Transverse colon (tissue), 4 donors: ENCODE measurements at regions not wholly inside any gene's neighbourhood (a gene's known extent, or its start where the extent isn't known, plus 50 kb on each side); places are given as distances from the start of the nearest gene placed in this dataset.

Experiments
- DNase-seq: peaks from one replicate; pipeline ENCODE4 v3.0.0-alpha.2; 2019
- H3K27ac ChIP-seq, 4 donors: fragments of 200-600 bp; sonication (generic); 2 replicates each; pipeline ENCODE4 v1.5.1; 2016 to 2018; ENCODE audit warnings: inconsistent platforms in 4 of 4
- H3K27me3 ChIP-seq: fragments of 200-600 bp; sonication (generic); 2 replicates; pipeline ENCODE4 v1.5.1; 2017; ENCODE audit warnings: inconsistent platforms
- H3K36me3 ChIP-seq, 4 donors: fragments of 200-600 bp; sonication (generic); 2 replicates each; pipeline ENCODE4 v1.5.1; 2017 to 2019; ENCODE audit warnings: inconsistent platforms in 4 of 4
- H3K4me1 ChIP-seq, 4 donors: fragments of 200-600 bp; sonication (generic); 2 replicates each; pipeline ENCODE4 v1.5.1; 2017 to 2020; ENCODE audit warnings: inconsistent platforms in 4 of 4
- H3K4me3 ChIP-seq, 4 donors: fragments of 200-600 bp; sonication (generic); 1 replicate in 1 of 4; 2 replicates in 3 of 4; pipeline versions ENCODE4 v1.5.1 to v1.6.1; 2017 to 2019; ENCODE audit warnings: inconsistent platforms in 4 of 4
- H3K9me3 ChIP-seq, 2 donors: fragments of 200-600 bp; sonication (generic); 2 replicates each; pipeline ENCODE4 v1.5.1; 2017 to 2019; ENCODE audit warnings: inconsistent platforms in 2 of 2
- EP300 ChIP-seq: sonication (generic); formaldehyde crosslinking; IDR thresholded peaks from one replicate; pipeline ENCODE4 v1.6.1; 2017; ENCODE audit warnings: antibody characterized with exemption, low read depth
- POLR2A ChIP-seq: fragments of 450-650 bp; IDR thresholded peaks from one replicate; pipeline ENCODE4 v1.6.1; 2016; ENCODE audit warnings: antibody characterized with exemption, mild to moderate bottlenecking, moderate library complexity
- POLR2AphosphoS5 ChIP-seq, 3 donors: sonication (generic); formaldehyde crosslinking; IDR thresholded peaks; one replicate each; pipeline ENCODE4 v1.6.1; 2016; ENCODE audit warnings: antibody characterized with exemption in 3 of 3
- WGBS, 2 donors: methylation state at CpG; one replicate each; pipeline ENCODE4 v1.1.5; 2018; ENCODE audit warnings: low coverage in 1 of 2; 5-methylcytosine and 5-hydroxymethylcytosine counted together
- in situ Hi-C, 4 donors: fragments of 200-750 bp; cut with MboI; loops; one replicate each; pipeline versions ENCODE4 v1.15.0 to v1.15.1; 2017; ENCODE audit warnings: low sequenced_read_pairs in 3 of 4, low pct_ligation_motif_present in 1 of 4, low pct_unique_long_range_greater_than_20kb in 1 of 4
- intact Hi-C: fragments of 100-400 bp; cut with DNase I; formaldehyde crosslinking; loops from one replicate; pipeline ENCODE4 v1.15.1; 2023; ENCODE audit warnings: low total_unique reads
- TF ChIP-seq, protein P1 (sequence below), 5 experiments: fragments of 200-600 bp in 3 of 5; fragments of 450-650 bp in 2 of 5; sonication (generic) in 3 of 5; IDR thresholded peaks; 1 replicate in 2 of 5; 2 replicates in 3 of 5; pipeline ENCODE4 v1.5.1; 2016 to 2017; ENCODE audit warnings: antibody characterized with exemption in 5 of 5, inconsistent platforms in 3 of 5, mild to moderate bottlenecking in 2 of 5, moderate library complexity in 1 of 5

- in situ Hi-C loops, result no loop called here
- H3K27me3 ChIP-seq, result peaks cover 6% of the 10 kb centered on the region
- intact Hi-C loops, result no loop called here
- H3K4me1 ChIP-seq, result peaks cover 0 to 4% (median 0%) of the 10 kb centered on the region in 4 donors
- WGBS, 2 donors, result 63 to 86% methylated on average over 1 to 6 of the region's 6 CpGs
- no peak overlapping the region for H3K4me3 ChIP-seq
- H3K9me3 ChIP-seq, result no peaks in the 10 kb centered on the region
- no peak for DNase-seq
- H3K36me3 ChIP-seq, result no peaks in the 10 kb centered on the region
- H3K27ac ChIP-seq, result no peak overlapping the region
- no peak for TF ChIP-seq POLR2A
- TF ChIP-seq, protein P1, sequence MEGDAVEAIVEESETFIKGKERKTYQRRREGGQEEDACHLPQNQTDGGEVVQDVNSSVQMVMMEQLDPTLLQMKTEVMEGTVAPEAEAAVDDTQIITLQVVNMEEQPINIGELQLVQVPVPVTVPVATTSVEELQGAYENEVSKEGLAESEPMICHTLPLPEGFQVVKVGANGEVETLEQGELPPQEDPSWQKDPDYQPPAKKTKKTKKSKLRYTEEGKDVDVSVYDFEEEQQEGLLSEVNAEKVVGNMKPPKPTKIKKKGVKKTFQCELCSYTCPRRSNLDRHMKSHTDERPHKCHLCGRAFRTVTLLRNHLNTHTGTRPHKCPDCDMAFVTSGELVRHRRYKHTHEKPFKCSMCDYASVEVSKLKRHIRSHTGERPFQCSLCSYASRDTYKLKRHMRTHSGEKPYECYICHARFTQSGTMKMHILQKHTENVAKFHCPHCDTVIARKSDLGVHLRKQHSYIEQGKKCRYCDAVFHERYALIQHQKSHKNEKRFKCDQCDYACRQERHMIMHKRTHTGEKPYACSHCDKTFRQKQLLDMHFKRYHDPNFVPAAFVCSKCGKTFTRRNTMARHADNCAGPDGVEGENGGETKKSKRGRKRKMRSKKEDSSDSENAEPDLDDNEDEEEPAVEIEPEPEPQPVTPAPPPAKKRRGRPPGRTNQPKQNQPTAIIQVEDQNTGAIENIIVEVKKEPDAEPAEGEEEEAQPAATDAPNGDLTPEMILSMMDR (IDR thresholded peaks at IDR 0.05), result no peak
- no peak for TF ChIP-seq POLR2AphosphoS5 (IDR thresholded peaks at IDR 0.05)
- TF ChIP-seq EP300, result no peak
Measured at GRCh38 chr11:33967451-33967850, 75.6 kb upstream of the LMO2 start.

DNA sequence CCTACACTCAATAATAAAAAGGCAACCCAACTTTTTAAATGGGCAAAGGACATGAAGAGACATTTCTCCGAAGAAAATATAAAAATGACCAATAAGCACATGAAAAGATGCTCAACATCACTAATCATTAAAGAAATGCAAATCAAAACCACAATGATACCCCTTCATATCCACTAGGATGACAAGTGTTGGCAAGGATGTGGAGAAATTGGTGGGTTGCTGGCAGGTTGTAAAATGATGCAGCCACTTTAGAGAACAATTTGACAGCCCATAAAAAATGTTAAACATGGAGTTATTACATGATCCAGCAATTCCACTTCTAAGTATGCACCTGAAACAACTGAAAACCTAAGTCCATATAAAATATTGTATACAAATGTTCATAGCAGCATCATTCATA lies 73.2 kb upstream of the LMO2 start:
- DNase-seq, result no peak
- no peaks in the 10 kb centered on the region for H3K36me3 ChIP-seq
- no peak for TF ChIP-seq EP300
- TF ChIP-seq POLR2A, result no peak
- no peak for TF ChIP-seq POLR2AphosphoS5 (IDR thresholded peaks at IDR 0.05)
- TF ChIP-seq, protein P1 (IDR thresholded peaks at IDR 0.05), result no peak
- WGBS, 2 donors, result 75 to 95% methylated on average over 1 of the region's 1 CpG
- intact Hi-C loops, result no loop called here
- H3K27ac ChIP-seq, result no peak overlapping the region
- H3K4me1 ChIP-seq, result no peaks in the 10 kb centered on the region
- no peak overlapping the region for H3K4me3 ChIP-seq
- no peaks in the 10 kb centered on the region for H3K9me3 ChIP-seq
- peaks cover 5% of the 10 kb centered on the region for H3K27me3 ChIP-seq
- in situ Hi-C loops, result no loop called here

DNA sequence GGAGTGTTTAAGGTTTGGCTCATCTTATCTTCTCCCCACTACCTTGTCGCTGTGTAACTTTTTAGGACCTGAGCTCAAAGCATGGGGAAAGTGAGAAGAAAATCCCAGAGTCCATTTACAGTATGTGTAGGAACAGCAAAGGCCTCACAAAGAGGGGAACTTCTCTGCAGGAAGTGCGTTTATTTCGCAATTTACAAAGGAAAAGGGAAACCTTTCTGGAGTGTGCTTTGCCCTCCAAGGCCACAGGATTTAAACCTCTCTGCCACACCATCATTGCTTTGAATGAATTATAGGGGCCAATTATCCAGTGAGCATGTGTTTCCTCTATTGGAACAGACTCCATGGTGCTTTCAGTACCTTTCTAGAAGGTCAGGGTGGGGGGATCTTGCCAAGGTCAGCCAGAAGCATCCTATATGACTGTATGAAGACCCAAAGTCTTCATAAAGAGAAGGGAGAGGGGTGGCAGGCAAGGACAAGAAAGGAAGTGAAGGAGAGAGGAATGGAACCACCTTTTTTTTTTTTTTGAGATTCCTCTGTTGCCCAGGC lies 68.1 kb upstream of the LMO2 start:
- Histone ChIP-seq H3K27ac (no peak overlapping the region), H3K4me1 (no peaks in the 10 kb centered on the region), H3K27me3 (peaks cover 5% of the 10 kb centered on the region), H3K4me3 (no peak overlapping the region), H3K9me3 (no peaks in the 10 kb centered on the region), H3K36me3 (no peaks in the 10 kb centered on the region)
- no peak for TF ChIP-seq POLR2AphosphoS5 (IDR thresholded peaks at IDR 0.05)
- TF ChIP-seq, protein P1 (IDR thresholded peaks at IDR 0.05), result no peak
- TF ChIP-seq POLR2A, result no peak
- TF ChIP-seq EP300, result no peak
- 84 to 100% methylated on average over 2 to 3 of the region's 3 CpGs for WGBS, 2 donors
- in situ Hi-C loops (no loop called here), intact Hi-C loops (no loop called here)
- no peak for DNase-seq

GRCh38 chr11:33957304-33957917 lies 65.5 kb upstream of the LMO2 start:
- Histone ChIP-seq H3K36me3 (no peaks in the 10 kb centered on the region), H3K27me3 (peaks cover 3% of the 10 kb centered on the region), H3K4me1 (no peaks in the 10 kb centered on the region), H3K27ac (no peak overlapping the region), H3K4me3 (no peak overlapping the region), H3K9me3 (no peaks in the 10 kb centered on the region)
- in situ Hi-C loops (no loop called here), intact Hi-C loops (no loop called here)
- DNase-seq, result no peak
- WGBS, 2 donors, result 88 to 93% methylated on average over 2 to 6 of the region's 6 CpGs
- TF ChIP-seq, protein P1 (IDR thresholded peaks at IDR 0.05), result no peak
- no peak for TF ChIP-seq EP300
- no peak for TF ChIP-seq POLR2A
- TF ChIP-seq POLR2AphosphoS5 (IDR thresholded peaks at IDR 0.05), result no peak
